NOMO-1 treated with DMSO at 0.1 percent for 48 hours (cell line): ENCODE measurements at regions not wholly inside any gene's neighbourhood (a gene's known extent, or its start where the extent isn't known, plus 50 kb on each side); places are given as distances from the start of the nearest gene placed in this dataset.
"Not testable (repeated sequence)": the region's sequence is repeated elsewhere in the genome, so short reads cannot be mapped to it uniquely, and the experiment has no call there.

Experiments
- DNase-seq: peaks from one replicate; lab custom pipeline; 2025; ENCODE audit not compliant: unreplicated experiment; lab: John Stamatoyannopoulos, UW

DNA sequence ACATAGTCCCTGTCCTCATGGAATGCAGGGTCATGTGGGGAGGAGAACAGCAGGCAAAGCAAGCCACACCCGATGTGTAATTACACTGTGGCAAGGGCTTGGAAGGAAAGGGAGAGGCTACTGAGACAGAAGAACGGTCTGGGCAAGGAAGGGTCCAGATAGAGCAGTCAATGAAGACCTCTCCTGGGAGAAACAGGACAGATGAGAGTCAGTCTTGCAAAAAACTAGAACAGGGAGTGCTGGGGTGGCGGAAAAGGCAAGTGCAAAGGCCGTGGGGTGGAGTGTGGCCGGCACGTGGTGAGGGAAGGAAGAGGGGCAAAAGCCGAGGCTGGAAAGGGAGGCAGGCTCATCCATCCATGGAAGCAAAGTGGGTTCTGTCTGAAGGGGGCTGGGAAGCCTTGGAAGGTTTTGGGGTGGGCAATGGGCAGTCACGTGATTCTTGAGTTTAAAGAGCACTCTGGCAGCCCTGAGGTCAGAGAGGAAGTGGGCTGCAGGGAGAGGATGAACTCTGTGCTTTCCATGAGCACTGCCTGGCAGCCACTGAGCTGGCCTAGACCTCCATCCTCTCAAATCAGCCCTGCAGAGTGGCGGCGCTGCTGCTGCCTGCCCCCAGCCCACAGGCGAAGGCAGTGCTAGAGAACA is 182.2 kb downstream of the INHBB start:
- no peak for DNase-seq

DNA sequence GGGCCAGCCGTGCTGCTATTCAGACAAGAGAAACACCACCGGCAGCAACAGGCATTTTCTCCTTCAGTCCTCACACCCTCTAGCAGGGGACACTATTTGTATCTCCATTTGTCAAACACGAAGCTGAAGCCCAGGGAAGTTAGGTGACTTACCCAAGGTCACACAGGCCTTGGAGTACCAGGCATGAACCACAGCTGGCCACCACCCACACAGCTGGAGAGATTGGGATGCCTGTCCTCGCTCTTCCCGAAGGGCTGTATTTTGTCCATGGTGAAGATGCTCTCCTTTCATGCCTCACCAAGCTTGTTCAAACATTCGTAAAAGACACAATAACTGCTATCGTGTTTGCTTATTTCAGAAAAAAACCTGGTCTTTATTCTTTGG is 182.7 kb downstream of the INHBB start:
- no peak for DNase-seq

DNA sequence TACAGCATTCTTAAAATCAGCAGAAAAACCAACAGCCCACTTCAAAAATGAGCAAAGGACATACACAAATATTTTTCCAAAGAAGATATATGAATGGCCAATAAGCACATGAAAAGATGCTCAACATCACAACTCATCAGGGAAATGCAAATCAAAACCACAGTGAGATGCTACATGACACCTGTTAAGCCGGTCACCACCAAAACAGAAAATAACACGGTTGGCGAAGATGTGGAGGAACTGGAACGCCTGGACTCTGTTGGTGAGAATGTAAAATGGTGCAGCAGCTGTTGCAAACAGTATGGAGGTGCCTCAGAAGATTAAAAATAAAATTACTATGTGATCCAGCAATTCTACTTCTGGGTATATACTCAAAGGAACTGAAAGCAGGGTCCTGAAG is 184.8 kb downstream of the INHBB start:
- no peak for DNase-seq

DNA sequence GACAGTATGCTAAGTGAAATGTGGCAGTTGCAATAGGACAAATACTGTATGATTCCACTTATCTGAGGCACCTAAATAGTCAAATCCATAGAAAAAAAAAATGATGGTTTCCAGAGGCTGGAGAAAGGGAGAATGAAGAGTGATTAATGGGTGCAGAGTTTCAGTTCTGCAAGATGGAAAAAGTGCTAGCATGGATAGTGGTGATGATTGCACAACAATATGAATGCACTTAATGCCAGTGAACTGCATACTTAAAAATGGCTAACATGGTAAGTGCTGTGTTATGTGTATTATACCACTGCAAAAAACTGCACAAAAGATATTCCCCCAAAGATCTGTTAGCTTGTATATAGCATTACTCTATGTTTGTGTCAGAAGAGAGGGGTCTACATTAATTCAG is 185.4 kb downstream of the INHBB start:
- peak; percentile 38 for DNase-seq

DNA sequence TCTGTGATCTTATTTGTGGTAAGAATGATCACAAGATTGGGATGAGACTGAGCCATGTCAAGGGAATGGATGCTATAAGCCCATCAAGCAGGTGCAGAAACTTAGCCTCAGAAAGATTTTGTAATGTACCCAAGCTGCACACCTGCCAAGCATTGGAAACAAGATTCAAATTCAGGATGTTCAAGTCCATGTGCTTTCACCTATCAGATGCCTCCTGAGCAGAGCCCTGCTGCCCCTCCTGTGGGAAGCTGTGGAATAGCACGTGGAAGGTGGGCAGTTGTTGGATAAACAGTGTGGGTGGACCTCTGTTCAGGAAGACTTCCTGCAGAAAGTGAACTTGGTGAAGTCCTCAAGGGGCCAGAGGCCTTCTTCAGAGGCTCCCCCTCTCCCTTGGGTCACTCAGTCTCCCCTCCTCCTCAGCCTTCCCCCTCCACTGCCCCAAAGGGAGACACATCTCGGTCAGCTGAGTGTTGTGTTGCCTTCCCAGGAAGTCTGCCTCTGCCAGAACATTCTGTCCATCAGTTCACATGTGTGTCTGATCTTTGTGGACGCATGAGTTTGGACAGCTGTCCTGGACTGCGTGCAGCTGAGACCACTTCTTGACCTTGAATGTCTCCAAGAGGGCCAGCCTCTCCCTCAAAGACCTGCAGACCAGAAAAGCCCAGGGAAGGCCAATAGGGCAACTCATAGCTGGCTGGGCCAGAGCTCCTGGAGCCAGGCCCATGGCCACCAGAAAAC is 186.1 kb downstream of the INHBB start:
- DNase-seq: no peak

DNA sequence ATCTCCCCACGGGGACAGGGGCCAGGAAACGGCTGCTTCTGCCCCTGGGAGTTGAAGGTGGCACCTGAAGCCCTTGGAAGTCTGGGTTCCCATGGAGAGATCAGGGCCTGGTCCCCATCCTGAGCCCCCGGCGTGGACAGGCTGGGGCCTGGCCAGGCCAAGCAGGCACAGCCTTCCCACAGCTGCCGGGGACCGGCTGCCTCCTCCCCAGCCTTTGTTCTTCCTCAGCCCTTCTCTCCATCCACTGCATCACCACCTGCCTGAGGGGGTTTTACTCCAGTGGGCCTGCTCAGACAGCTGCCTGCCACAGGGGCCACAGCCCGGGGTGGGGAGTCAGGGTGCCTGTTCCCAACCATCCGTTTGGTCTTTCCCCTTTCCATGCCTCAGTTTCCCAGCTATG is 187.7 kb downstream of the INHBB start:
- no peak for DNase-seq

GRCh38 chr2:120534457-120534856 is 188.5 kb downstream of the INHBB start:
- DNase-seq: no peak

GRCh38 chr2:120535081-120535480 is 189.1 kb downstream of the INHBB start:
- no peak for DNase-seq

- DNase-seq: no peak
Measured at GRCh38 chr2:120536141-120536540, 190.2 kb downstream of the INHBB start.

- no peak for DNase-seq
Measured at GRCh38 chr2:120538691-120539423, 192.9 kb downstream of the INHBB start.

DNA sequence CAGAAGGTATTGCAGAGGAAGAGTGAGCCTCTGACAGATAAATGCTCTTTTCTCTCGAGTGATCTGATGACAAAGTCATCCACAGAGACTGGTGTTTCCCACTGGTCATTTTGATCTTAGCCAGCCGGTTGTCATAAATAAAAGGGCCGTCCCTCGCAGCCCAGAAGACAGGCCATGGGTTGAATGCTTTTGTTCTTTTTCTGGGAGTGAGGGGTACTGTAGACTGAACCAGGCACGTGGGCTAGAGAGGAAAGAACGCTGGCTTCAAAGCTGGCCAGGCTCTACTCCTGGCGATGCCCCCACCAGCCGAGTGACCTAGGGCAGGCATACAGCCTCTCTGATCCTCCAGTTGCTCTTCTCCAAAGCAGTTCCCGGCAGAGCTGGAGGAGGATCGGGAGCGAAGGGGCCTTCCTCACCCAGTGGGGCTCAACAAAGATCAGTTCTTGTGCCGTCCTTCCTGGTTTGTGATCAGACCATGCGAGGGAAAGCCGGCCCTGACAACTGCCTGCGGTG is 193.5 kb downstream of the INHBB start:
- DNase-seq: no peak

DNA sequence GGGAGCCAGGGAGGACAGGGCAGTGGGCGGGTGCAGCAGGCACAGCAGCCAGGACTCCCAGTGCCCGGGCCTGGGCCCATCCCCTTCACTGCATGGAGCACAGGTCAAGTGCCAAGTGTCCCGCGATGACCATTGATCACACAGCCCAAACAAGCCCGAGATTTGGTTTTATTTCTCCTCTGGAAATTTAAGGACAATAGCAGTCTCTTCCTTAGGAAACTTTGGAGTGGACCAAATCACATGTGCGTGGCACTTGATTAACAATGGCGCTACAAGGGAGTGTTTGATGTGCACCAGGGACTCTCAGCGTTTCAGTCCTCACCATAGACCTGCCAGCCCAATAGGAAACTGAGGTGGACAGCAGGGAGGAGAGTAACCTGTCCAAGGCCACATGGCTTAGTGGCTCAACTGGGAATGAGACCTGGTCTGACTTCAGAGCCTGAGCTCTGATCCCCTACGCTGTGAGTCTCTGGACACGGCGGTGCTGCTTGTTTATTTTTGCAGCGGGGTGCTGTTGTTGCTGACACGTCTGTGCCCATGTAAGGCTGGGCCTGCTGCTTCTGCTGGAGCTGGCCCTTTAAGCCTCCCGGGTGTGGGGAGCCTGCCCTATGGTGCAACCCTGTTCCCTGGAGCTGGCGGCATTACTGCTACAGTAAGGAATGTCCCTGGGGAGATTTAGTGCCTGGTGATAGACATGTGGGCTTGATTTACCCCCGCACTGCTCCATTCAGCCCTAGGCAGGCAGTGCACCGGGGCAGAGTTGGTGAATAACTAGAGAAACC is 194.2 kb downstream of the INHBB start:
- no peak for DNase-seq

DNA sequence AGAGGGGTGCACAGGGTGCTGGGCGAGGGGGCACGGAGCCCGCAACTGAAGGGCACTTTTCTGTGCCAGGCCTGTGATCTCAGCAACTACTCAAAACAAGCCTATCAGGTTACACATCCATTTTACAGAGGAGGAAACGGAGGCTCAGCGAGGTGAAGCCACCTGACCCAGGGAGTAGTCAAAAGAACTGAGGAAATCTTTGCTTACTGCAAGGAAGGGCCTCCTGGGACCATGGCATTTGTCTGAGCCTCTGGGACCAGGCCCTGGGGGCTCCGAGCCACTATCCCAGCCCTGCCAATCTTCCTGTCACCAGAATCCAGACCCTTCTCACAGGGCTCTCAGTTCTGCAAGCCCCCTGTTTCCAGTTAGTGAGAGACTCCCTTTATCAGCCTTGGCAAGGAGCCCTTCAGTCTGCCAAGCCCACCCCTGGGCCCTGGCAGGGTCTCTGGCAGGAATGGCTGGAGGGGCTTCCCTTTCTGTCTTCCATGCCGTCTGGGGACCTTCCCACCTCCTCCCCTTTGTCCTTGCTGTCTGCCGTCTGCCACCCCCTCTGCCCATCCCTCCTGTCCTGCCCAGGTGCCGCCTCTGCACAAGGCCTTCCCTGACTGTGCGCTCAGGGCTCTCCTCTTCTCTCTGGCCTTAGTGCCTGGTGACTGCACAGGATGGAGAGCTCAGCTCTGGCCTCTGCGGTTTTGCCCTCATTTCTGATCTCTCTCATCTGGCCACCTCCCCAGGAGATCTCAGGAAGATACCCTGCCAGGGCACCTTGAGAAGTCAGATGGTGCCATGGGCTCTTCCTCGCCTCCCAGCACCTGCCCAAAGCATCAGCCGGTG is 194.7 kb upstream of the GLI2 start:
- no peak for DNase-seq

GRCh38 chr2:120541553-120541932 is 194.1 kb upstream of the GLI2 start:
- no peak for DNase-seq

GRCh38 chr2:120541972-120542670 is 193.5 kb upstream of the GLI2 start:
- DNase-seq: no peak

DNA sequence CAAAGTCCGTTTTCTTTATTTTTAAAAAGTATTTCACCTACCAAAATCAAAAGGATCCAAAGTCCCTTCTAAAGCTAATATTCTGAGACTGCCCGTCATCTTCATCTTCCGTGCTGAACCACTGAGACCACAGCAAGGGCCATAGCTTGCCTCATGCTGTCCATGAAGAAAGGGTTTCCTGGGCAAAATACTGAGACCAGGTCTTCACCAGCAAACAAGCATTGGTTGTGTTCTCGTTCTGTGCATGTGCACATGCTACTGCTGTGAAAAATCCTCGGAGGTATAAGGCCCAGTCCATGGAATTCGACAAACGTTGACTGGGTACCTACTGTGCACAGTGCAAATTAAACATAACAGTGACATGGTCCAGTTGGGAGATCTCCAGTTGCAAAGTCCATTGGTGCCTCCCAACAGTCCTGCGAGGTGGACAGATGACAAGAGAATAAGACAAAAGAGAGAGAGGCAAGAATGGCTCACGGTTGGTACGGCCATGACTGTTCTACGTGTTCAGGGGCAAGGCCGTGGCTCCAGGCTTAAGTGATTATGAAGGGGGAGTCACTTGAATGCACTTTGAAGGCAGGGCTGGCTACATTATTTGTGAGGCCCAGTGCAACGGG is 192.6 kb upstream of the GLI2 start:
- no peak for DNase-seq

DNA sequence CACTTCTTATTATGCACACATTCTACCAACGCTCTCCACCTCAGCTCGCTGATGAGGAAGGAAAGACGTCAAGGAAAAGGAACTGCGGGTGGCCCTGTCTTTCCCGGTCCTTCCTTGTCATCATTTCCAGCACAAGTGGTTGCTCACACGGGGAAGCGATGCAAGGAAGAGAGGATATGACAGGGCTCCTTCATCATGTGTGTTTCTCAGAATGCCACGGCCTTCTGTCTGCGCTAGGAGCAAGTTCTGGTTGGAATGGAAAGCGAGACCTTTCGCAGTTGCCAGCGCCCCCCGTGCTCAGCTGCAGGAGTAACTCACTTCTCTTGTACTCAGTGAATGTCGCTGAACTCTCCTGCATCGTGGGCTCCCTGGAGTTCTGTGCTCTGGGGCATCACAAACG is 191.8 kb upstream of the GLI2 start:
- DNase-seq: no peak

- no peak for DNase-seq
Measured at GRCh38 chr2:120544522-120544921, 191.1 kb upstream of the GLI2 start.

DNA sequence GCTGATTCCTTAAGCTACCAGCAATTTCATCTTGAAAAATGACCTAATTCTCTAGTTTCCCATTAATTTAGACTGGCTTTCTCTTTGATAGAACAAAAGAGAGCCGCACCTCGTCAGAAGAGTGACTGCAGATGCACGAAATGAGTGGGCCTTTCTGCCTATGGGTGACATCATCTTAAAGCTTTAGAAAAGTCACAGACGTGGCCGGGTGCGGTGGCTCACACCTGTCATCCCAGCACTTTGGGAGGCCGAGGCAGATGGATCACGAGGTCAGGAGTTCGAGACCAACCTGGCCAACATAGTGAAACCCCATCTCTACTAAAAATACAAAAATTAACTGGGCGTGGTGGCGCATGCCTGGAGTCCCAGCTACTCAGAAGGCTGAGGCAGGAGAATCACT is 190.7 kb upstream of the GLI2 start:
- not testable (repeated sequence) for DNase-seq
